GM12878 (cell line): ENCODE measurements at regions not wholly inside any gene's neighbourhood (a gene's known extent, or its start where the extent isn't known, plus 50 kb on each side); places are given as distances from the start of the nearest gene placed in this dataset.
A peak's percentile ranks its signal among the peaks of the same experiment; 100 is the strongest.

Source experiments
- RAD21 ChIP-seq: IDR thresholded peaks from 2 replicates; pipeline ENCODE4 v1.6.1; 2011; ENCODE audit warnings: mild to moderate bottlenecking, low read depth, low read length, moderate library complexity; ENCODE audit not compliant: insufficient read depth
- RCOR1 ChIP-seq: conservative IDR thresholded peaks from 2 replicates; pipeline ENCODE4 v1.6.1; 2012; ENCODE audit warnings: low read depth, low read length, improper control_type of control experiment
- REST ChIP-seq: IDR thresholded peaks from 2 replicates; pipeline ENCODE4 v1.6.1; 2012; ENCODE audit warnings: mild to moderate bottlenecking, low read depth, low read length
- SMC3 ChIP-seq: IDR thresholded peaks from 2 replicates; pipeline ENCODE4 v1.6.1; 2011; ENCODE audit warnings: low read length, improper control_type of control experiment, borderline replicate concordance
- ZNF622 ChIP-seq: fragments of 450-650 bp; IDR thresholded peaks from 2 replicates; pipeline ENCODE4 v1.6.1; 2017; ENCODE audit warnings: mild to moderate bottlenecking, inconsistent platforms
- TF ChIP-seq, protein P1 (sequence below), 3 experiments: IDR thresholded peaks in 2 of 3; conservative IDR thresholded peaks in 1 of 3; 2 replicates each; pipeline ENCODE4 v1.5.1; 2011; ENCODE audit warnings: low read depth in 3 of 3, low read length in 3 of 3, mild to moderate bottlenecking in 3 of 3, control low read depth in 2 of 3, moderate library complexity in 2 of 3, inconsistent platforms in 1 of 3, mixed read lengths in 1 of 3; ENCODE audit not compliant: control insufficient read depth in 2 of 3, insufficient read depth in 1 of 3; ENCODE audit errors: extremely low read depth in 1 of 3
- TF ChIP-seq, protein P2 (sequence below): IDR thresholded peaks from 2 replicates; pipeline ENCODE4 v1.6.1; 2011; ENCODE audit warnings: low read depth, mild to moderate bottlenecking, low read length, moderate library complexity, borderline replicate concordance; ENCODE audit errors: extremely low read depth

GRCh38 chr10:84715911-84716310 lies 387.5 kb downstream of the CCSER2 start (continued):
- no peak for TF ChIP-seq REST
- TF ChIP-seq, protein P1, sequence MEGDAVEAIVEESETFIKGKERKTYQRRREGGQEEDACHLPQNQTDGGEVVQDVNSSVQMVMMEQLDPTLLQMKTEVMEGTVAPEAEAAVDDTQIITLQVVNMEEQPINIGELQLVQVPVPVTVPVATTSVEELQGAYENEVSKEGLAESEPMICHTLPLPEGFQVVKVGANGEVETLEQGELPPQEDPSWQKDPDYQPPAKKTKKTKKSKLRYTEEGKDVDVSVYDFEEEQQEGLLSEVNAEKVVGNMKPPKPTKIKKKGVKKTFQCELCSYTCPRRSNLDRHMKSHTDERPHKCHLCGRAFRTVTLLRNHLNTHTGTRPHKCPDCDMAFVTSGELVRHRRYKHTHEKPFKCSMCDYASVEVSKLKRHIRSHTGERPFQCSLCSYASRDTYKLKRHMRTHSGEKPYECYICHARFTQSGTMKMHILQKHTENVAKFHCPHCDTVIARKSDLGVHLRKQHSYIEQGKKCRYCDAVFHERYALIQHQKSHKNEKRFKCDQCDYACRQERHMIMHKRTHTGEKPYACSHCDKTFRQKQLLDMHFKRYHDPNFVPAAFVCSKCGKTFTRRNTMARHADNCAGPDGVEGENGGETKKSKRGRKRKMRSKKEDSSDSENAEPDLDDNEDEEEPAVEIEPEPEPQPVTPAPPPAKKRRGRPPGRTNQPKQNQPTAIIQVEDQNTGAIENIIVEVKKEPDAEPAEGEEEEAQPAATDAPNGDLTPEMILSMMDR (IDR thresholded peaks at IDR 0.05 in 2 of 3, conservative IDR thresholded peaks at IDR 0.05 in 1 of 3; ENCODE audit: control insufficient read depth in 2 of 3, extremely low read depth in 1 of 3, insufficient read depth in 1 of 3, low read depth in 3 of 3, low read length in 3 of 3), result peak; percentile 59 to 81 (median 77)
- TF ChIP-seq RAD21, result peak; percentile 39
- no peak for TF ChIP-seq RCOR1
- peak; percentile 49; the same call in 1 of the 2 replicates for TF ChIP-seq SMC3
- TF ChIP-seq ZNF622, result no peak
- TF ChIP-seq, protein P2, sequence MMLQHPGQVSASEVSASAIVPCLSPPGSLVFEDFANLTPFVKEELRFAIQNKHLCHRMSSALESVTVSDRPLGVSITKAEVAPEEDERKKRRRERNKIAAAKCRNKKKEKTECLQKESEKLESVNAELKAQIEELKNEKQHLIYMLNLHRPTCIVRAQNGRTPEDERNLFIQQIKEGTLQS, result no peak
